Activated CD4-positive, alpha-beta T cell treated with anti-CD3 and anti-CD28 coated beads, Interleukin-10, Interleukin-2, amounts not matched to agents 100 ng/mL and 50 ng/mL, durations not matched to agents 16 hours and 8 hours (primary cell): ENCODE measurements at regions not wholly inside any gene's neighbourhood (a gene's known extent, or its start where the extent isn't known, plus 50 kb on each side); places are given as distances from the start of the nearest gene placed in this dataset.

ENCODE experiments used
- DNase-seq: peaks from one replicate; pipeline ENCODE4 v3.0.0-alpha.2; 2020

DNA sequence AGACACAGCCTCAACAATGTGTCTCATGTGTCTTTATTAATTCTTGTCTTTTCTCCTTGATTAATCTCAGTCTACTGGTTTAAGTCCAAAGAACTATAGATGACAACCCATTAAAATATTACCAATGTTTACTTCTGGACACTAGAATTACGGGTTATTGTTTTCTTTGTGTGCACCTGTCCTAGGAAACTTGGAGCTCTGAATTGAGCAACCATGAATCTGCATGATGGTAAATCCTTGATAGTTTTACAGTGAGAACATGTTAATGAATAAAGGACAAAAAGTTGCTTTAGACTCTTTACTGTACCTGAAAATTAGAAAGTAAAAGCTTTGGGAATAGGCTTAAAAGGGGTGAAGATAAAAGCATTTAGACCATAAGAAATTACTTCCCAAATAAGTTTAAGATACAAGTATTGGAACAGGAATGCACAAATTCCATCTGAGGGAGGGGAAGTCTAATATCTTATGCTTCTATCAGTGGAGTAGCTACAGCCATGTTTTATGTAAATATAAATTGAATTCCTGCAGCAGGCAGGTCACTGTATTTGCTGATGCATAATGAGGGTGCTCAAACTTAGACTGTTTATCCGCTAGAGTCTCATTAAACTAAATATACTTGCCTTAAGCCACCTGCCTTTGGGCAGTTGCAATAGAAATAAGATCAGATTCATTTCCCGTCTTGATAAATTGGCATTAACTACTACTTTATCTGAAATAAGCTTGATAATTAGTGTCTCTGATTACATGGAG lies 603.7 kb upstream of the GCFC2 start:
- DNase-seq, result no peak

DNA sequence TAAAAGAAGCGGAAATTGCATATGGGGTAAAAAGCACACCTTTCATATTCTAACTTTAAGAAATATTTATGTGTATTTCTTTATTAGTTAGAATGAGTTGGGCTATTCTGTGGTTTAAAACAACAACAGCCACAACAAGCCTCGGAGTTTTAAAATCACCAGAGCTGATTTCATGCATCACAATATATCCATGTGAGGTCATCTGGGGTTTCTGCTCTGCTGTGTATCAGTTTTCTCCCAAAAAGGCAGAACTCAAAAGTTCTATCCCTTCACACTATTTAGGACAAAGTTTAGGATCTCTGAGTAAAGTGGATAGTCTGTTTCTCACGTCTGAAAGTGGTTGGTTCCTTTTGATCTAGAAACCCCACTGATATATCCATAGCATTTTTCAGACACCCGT lies 601.5 kb upstream of the GCFC2 start:
- no peak for DNase-seq

DNA sequence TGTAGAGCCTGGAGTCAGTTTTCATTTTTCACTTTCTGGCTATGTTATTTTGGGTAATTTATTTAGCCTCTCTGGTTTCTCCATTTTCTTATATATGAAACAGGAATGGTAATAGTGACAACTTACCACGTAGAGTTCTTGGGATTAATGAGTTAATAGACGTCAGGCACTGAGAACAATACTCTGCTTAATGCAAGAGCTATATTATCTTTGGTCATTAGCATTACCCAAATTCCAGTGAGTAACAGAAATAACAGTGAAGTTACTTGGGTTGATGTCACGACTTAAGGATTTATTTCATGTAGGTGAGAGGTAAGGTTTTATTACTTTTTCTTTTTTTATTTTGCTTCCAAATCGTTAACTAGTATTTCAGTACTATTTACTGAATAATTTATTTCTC lies 601.0 kb upstream of the GCFC2 start:
- no peak for DNase-seq

DNA sequence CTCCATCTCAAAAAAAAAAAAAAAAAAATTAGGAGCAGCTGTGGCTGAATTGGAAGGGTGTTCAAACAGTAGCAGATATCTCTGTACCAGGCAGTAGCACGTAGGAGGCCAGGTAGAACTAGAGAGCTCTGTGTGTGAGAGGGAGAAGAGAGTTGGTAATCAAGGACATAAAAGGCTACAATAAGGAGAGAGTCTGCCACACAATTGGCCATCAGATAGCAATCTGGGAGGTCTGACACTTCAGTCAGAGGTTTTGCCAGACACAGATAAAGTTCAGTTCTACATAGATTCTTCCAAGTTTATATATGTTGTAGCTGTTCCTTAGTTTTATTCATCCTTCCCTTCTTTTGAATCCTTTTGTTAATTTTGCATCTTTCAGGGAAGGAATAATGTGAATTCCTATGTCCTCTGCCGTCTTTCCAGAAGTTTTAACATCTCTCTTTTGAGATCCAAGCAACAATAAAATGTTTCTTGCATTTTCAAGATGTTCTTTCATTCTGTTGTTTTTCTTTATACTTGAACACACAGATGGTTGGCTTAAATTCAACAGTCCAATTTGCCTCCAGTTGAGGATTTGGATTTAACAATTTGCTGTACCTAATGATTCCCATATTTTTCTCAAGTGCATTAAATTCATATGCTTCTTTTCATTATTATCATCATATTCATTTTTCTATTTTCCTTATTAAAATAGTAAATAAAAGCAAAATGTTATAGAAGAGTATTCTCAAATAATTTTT lies 600.3 kb upstream of the GCFC2 start:
- no peak for DNase-seq

DNA sequence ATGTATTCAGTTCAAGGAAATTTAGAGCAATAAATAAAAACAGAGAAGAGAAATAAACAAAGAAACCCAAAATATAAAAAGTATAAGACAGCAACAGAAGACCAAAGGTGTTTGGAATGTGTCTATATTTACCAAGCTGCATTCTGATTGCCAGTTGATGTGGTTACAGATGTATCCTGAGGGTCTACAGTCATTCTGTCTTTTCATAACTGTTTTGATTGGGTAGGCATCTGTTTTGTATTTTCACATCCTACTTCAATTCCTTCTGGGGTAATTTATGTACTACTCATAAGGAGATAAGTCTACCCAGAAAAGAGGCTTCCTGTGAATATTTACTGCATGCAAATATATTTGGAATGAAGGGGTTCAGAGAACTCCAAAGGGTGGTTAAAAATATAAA lies 596.8 kb upstream of the GCFC2 start:
- DNase-seq, result no peak

DNA sequence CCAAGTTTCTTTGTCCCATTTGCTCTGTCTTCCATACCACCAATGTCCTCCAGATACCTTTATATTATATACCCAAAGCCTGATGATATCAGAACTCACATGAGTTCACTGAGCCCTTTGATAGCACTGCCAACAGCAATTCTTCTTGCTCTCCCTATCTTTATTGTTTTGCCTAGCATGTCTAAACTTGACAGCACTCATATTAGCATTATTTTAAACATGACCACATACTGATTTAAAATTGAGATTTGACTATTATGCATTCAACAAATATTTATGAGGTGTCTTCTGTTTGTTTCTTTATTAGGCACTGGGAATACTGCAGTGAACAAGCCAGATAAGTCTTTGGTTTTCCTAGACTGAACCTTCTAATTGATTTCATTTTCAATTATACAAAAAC lies 587.3 kb upstream of the GCFC2 start:
- no peak for DNase-seq

DNA sequence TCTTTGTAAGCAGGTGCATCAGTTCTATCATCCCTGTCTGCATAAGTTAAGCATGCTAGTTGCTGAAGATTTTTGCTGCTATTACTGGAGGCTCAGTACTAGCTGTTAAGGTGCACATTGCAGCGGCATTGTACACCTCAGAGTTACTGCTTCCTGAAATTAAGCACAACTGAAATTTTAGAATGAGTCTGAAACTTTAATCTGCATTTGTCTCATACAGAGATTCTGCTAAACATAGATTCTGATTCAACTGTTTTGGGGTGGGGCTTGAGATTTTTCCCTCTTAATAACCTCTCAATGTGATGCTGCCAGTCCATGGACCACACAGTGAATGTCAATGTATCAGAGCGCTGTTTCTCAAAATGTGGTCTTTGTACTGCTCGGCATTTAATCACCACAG lies 585.7 kb upstream of the GCFC2 start:
- DNase-seq, result no peak

DNA sequence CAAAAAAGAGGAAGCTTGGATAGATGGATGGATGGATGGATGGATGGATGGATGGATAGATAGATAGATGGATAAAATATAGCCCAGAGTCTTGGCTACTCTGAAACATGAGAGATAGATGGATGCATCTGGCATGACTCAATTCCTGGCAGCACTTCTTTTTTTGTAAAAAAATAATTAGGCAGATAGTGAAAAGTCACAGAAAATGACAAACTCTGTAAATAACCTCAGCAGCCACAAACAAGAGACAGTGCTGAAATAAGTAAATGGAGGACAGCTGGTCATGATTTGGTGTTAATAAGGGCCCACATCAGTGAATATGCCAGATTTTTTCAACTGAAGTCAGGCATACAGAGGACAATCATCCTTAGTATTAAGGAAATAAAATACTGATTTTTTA lies 585.0 kb upstream of the GCFC2 start:
- no peak for DNase-seq

DNA sequence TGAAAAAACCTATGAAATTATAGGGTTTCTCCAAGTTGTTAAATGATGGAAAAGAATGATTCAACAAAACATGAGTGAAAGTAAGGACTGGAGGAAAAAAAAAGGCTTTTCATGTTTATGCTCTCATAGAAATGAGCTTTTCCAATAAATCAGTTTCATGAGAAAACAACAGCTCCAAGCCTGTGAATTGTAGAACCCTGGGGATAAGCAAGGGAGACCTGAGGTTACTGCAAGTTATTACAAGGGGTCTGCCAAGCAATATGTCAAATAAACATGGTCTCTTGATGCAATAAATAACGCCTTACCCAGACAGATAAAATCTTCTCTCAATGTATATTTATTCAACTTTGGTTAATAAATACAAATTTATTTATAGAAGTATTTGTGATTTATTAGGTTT lies 577.9 kb upstream of the GCFC2 start:
- no peak for DNase-seq

DNA sequence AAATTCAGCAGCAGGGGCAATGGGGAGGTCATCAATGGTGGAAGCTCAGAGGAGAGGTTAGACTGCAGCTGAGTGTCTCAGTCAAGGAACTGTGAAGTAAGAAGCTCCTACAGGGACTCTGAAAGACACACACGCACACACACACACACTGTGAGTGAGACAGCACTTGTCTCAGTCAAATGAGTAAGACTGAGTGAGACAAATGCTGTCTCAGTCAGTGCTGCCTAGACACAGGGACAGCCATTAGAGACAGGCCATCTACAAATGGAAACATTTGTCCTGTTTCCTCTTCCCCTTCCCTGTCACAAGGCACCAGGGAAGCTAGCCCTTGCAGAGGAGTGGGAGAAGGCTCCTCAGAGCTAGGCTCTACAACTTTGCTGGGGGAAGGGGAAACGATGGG lies 577.4 kb upstream of the GCFC2 start:
- no peak for DNase-seq

DNA sequence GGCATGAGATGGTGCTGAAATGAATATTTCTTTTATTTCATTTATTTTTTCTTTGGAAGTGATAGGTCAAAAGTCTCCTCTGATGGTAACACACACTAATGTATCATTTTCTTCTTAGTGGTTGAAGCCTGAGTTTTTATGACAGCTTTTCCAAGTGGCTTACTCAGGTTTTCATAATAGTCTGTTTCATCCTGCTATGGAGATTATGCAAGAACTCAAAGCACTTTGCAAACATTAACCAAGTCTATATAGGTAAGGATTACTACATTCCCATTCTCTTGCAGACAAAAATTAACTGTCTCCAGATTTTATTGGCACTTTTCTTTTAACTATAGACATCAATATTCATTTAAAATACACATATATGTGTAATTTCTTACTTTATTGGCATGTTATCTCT lies 572.6 kb upstream of the GCFC2 start:
- DNase-seq, result no peak

DNA sequence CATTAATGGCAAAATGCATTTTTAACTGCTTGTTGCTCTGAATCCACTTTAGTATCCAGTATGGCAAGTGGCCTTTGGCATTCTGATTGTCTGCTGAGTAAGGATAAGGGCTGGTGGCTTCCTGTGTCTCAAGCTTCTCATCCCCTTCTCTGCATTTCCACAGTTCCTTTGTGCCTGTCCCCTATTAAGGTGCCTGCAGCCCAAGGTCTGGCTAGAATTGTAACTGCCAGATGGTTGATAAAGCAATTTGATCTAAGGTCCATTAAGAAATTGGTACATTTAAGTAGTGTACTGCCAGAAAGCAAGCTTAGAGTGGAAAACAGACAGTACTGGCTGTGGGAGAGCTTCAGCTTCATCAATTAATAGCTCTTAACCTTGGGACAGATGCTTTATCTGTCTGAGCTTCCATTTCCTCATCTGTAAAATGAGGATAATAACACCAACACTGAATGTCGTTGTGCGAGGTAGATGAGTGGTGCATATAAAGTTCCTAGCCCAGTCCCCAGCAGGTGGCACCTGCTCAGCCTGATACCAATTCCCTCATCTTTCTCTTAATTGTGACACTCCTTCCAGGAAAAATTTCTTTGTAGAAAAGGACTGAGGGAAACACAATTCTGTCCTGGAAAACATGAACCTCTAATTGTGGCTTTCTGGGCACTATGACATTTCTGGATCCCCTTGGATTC lies 570.6 kb upstream of the GCFC2 start:
- DNase-seq, result no peak

DNA sequence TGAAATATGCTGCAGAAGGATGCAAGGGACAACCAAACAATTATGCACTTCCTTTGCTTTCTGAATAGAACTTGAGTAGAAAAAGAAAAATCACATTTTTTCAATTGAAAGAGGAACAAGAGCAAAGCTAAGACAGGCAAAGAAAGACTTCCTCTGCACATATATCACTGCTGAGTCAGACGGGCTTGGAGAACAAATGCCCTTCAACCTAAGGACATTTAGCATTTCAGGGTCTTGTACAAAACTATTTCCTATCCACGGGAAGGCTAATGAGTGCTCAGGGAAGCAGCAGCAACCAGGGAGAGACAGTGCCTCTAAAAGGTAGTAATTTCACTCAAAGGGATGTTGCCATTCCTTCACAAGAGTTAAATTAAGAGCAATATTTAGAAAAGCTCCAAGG lies 570.0 kb upstream of the GCFC2 start:
- DNase-seq, result no peak

DNA sequence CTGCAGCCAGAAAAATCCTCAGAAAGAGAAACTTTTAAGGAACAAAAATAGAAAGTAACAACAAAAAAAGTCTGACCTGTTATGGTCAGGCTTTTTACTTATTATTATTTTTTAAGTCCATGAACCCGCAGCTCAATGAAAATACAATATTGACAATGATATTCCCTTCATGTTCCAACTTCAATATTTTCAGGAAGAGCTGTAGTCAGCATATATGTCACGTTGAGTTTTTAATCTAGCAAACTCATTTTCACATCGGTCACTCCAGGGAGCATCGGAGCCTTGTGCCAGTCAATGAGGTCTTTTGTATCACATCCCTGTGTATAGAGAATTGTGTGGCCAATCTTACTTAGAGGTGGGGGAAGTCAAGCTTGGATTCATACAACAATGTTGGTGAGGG lies 568.4 kb upstream of the GCFC2 start:
- DNase-seq, result no peak

DNA sequence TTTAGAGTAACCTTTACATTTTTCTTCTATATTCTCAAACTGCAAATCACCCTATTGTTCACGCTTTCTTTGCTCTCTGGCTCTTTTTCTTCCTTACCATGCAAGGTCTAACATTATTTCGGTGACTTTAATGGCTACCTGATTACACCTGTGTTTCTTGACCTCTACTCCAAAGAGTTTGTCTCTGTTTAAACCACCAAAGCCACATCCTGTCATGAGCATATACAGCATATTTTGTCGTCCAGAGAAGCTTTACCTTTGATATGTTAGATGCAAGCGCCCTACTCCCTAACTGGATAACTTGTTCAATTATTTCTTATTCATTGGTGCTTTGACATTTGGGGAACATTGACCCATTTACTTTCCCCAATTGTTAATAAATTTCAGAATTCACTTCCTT lies 565.1 kb upstream of the GCFC2 start:
- DNase-seq, result no peak

DNA sequence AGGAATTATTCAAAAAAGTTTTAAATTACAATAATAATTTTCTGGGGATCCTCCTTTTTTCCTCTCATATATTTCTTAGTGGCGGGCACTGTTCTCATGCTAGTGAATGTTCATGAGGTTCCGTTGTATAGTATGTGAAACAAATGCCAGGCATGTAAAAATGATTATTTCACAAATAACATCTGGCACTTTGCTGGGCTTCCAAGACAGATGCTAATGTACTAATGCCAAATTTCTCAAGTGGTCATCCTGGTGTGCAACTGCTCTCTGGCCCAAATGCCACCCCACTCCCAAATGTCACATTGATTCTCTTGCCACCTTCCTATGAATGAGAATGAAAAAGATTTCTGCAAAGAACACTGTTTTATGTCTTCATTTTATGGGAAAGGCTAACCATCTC lies 564.0 kb upstream of the GCFC2 start:
- no peak for DNase-seq

DNA sequence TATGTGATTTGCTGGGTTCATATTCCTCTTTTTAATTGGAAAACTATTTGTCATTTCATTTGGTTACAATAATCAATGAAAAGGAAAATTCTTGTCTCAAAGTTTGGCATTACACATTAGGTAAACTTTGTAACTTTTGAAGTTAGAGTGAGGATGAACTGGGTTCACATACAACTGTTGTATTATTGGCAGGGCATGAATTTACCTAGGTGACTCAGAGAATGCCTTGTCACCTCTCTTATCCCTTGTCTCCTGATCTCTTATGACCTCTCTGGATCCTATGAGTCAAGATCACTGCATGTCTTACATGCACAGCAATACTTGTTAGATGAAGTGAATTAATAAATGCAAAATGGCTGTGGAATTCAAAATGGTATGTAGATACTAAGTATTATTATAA lies 563.4 kb upstream of the GCFC2 start:
- DNase-seq, result no peak

DNA sequence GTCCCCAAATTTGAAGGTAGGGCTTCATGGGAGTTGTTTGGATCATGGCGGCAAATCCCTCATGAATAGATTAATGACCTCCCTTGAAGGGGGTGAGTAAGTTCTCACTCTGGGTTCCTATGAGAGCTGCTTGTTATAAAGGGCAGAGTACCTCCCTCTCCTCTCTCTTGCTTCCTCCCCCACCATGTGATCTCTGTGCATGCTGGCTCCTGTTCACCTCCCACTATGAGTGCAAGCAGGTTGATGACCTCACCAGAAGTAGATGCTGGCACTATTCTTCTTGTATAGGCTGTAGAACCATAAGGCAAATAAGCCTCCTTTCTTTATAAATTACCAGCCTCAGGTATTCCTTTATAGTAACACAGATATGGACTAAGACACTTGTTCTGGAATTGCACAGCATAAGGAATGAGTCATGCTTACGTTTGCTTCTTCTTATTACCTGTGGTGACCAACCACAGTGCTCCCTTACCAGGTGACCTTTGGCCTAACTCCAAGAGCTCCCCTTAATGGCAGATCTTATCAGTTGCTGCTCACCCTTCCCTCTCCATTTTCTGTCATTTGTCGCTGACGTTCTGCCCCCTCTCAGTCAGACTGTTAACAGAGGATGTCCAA lies 559.5 kb upstream of the GCFC2 start:
- DNase-seq, result no peak

DNA sequence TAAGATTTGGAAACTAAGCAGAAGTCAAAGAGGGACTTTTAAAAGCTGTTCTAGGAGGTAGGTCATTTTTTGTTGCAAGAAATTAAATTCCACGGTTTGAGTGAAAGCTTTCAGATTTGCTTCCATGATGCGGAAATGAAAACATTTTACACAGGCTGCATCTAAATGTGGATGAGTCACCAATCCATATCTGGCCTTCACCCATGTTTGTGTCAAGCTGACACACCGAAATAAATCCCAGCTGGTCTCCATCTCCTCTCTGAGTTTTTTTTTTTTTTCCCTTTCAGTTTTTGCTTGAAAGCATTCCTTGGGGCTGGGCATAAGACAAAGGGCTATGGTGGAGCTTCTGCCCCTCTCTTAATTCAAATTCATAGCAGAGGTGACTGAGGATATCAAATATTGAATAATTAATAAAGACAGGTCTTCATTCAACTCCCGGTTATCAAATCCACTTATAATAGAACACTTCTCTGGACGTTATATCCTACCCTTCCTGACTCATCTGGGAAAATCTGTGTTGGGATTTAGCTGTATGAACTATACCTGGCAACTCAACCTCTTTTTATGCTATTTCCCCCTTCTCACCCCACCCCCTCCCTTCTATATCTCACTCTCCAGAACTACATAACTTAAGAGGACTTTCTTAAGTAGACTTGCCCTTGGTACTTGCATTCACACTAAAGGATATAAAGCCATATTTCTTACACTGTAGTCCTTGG lies 558.3 kb upstream of the GCFC2 start:
- DNase-seq, result no peak

DNA sequence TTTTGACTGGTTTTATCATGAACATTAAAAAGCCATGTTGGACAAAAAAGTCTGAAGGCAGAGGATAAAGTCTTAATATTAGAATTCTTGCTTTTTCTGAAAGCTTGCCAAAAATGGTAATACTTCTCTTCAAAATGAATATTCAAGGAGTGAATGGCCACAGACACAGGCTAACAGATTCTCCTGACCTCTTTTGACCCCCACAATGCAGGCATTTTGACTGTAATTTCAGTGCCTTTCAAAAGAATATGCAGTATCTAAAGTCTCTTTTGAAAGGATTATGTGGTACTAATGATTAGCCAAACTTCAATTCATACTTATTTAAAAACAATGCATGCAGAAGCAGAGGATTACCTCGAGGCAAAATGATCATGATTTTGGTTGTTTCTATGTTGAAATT lies 557.8 kb upstream of the GCFC2 start:
- no peak for DNase-seq

DNA sequence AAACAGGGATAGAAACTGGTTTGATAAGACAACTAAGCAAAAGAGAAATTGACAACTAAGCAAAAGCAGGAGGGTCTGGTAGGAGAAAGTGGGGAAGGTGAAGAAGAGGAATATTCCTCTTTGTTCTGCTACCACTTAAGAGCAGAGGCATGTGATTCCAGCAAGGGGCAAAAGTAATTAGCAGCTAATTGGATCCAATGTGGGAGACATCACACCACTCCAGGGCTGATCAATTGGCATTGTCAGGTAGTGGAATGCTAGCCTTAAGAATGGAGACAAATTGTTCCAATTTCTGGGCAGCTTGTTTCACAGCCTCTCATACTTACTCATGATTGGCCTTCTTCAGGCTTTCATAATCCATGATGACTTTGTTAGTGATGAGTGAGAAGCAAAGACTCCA lies 547.1 kb upstream of the GCFC2 start:
- no peak for DNase-seq

DNA sequence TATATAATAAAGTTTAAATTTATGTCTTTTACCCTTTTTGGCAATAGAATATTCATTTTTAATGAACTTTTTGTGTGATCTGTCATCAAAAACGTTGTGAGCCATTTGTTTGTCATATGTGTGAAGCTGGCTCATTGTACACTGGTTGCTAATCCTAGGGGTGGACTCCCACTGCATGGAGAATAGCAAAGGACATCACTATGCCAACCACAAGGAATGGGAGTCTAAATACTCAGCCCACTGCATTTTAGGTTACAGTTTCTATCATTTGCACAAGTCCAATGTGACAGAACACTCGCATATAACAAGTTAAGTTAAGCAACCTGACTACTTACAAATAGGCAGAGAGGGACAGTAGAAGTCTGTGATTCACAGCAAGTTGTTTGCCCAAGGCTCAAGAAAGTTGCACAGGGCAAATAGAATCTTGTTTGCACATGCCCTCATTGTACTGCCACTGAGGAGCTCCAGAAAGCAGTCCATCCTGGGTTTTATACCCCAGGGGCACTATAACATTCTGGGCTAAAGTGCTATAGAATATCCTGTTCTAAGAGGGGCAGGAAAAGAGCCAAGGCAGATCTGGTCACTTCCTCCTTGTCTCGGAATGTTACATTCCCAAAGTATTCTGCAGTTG lies 545.9 kb upstream of the GCFC2 start:
- DNase-seq, result no peak

DNA sequence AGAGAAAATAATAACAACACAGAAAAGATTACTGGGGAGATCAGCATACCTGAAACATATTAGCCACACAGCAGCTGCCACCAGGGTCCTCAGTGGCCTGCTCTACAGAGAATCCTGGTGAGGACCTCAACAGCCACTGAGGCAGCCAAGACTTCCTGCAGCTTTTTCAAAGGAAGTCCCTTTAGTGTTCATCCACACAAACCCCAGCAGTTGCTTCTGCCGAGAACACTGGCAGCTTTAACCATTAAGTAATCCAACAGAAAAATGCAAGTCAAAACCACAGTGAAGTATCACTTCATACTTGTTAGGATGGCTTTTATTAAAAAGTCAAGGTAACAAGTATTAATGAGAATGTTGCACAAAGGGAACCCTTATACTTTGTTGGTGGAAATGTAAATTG lies 542.0 kb upstream of the GCFC2 start:
- no peak for DNase-seq
